DOHH2 (cell line): ENCODE measurements at regions not wholly inside any gene's neighbourhood (a gene's known extent, or its start where the extent isn't known, plus 50 kb on each side); places are given as distances from the start of the nearest gene placed in this dataset.

Experiments used
- H3F3A ChIP-seq: fragments of 200-600 bp; sonication (generic), shearing (Covaris generic); 2 replicates; pipeline ENCODE4 v1.6.0; 2016; ENCODE audit warnings: antibody characterized with exemption, mild to moderate bottlenecking; ENCODE audit not compliant: control insufficient read depth, insufficient read depth
- H3K27ac ChIP-seq: fragments of 200-600 bp; sonication (generic); 2 replicates; pipeline ENCODE4 v1.5.1; 2014; ENCODE audit warnings: low read depth, mild to moderate bottlenecking, low read length, moderate library complexity
- H3K27me3 ChIP-seq: fragments of 200-600 bp; sonication (generic); 2 replicates; pipeline ENCODE4 v1.6.1; 2014; ENCODE audit warnings: mild to moderate bottlenecking, low read length, mixed read lengths; ENCODE audit not compliant: control insufficient read depth
- H3K36me3 ChIP-seq: fragments of 200-600 bp; sonication (generic); 2 replicates; pipeline ENCODE4 v1.6.1; 2014; ENCODE audit warnings: mild to moderate bottlenecking, low read length, moderate library complexity, mixed read lengths; ENCODE audit not compliant: control insufficient read depth
- H3K4me1 ChIP-seq: fragments of 200-600 bp; sonication (generic); 2 replicates; pipeline ENCODE4 v1.6.1; 2014; ENCODE audit warnings: mild to moderate bottlenecking, low read length, mixed read lengths; ENCODE audit not compliant: control insufficient read depth
- H3K4me2 ChIP-seq: fragments of 200-600 bp; sonication (generic); 2 replicates; pipeline ENCODE4 v1.6.0; 2014; ENCODE audit warnings: mild to moderate bottlenecking, low read length, moderate library complexity
- H3K4me3 ChIP-seq: fragments of 200-600 bp; sonication (generic); 2 replicates; pipeline ENCODE4 v1.5.1; 2014; ENCODE audit warnings: mild to moderate bottlenecking, low read length, mixed read lengths
- H3K79me2 ChIP-seq: fragments of 200-600 bp; sonication (generic); 2 replicates; pipeline ENCODE4 v1.6.1; 2014; ENCODE audit warnings: mild to moderate bottlenecking, low read length, mixed read lengths; ENCODE audit not compliant: control insufficient read depth
- H3K9me2 ChIP-seq: fragments of 200-600 bp; sonication (generic); replicated peaks from 2 replicates; pipeline ENCODE4 v1.6.1; 2014; ENCODE audit warnings: mild to moderate bottlenecking, low read length, mixed read lengths; ENCODE audit not compliant: control insufficient read depth
- H3K9me3 ChIP-seq: fragments of 200-600 bp; sonication (generic); 2 replicates; pipeline ENCODE4 v1.6.1; 2014; ENCODE audit warnings: antibody characterized with exemption, low read length, mixed read lengths; ENCODE audit not compliant: control insufficient read depth, insufficient read depth
- H4K20me1 ChIP-seq: fragments of 200-600 bp; sonication (generic); 2 replicates; pipeline ENCODE4 v1.6.0; 2014; ENCODE audit warnings: low read depth, mild to moderate bottlenecking, antibody characterized with exemption, low read length, moderate library complexity; ENCODE audit not compliant: control insufficient read depth, insufficient read depth
- EZH2phosphoT487 ChIP-seq: fragments of 200-600 bp; sonication (generic); IDR thresholded peaks from 2 replicates; pipeline ENCODE4 v1.6.1; 2017; ENCODE audit warnings: borderline replicate concordance, mild to moderate bottlenecking, antibody characterized with exemption, low read length, moderate library complexity, mixed read lengths
- TF ChIP-seq, protein P1 (sequence below): fragments of 200-600 bp; sonication (generic); IDR thresholded peaks from one replicate; pipeline ENCODE4 v1.5.1; 2014; ENCODE audit warnings: antibody characterized with exemption, mild to moderate bottlenecking, low read depth, low read length; ENCODE audit not compliant: poor library complexity, severe bottlenecking

DNA sequence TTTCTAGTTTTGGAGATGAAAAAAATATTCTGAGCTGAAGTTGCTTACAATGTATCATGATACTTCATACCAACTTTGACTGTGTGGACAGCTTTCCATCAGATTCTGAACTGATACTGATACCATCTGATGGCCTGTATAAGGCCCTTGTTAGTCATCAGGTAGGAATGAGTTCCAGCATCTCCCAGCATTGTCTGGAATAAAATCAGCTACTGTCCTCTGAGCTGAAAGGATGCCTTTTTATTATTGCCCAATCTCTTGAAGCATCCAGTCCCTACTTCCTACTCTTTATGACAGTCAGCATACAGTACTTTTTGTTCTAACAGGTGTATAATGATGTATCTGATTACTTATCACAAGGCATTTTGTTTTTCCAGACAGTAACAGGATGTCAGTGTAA, 70.6 kb upstream of the EYA4 start:
- no peaks in the 10 kb centered on the region for H4K20me1 ChIP-seq
- no peaks in the 10 kb centered on the region for H3K36me3 ChIP-seq
- no peaks in the 10 kb centered on the region for H3F3A ChIP-seq
- no peak overlapping the region for H3K4me2 ChIP-seq
- no peak overlapping the region for H3K27ac ChIP-seq
- no peak overlapping the region for H3K4me3 ChIP-seq
- no peaks in the 10 kb centered on the region for H3K79me2 ChIP-seq
- H3K9me2 ChIP-seq, result no peaks in the 10 kb centered on the region; the same call in 1 of the 2 replicates
- H3K4me1 ChIP-seq, result no peaks in the 10 kb centered on the region
- H3K9me3 ChIP-seq, result peaks cover 7% of the 10 kb centered on the region; the same call in 1 of the 2 replicates
- TF ChIP-seq EZH2phosphoT487, result no peak
- TF ChIP-seq, protein P1, sequence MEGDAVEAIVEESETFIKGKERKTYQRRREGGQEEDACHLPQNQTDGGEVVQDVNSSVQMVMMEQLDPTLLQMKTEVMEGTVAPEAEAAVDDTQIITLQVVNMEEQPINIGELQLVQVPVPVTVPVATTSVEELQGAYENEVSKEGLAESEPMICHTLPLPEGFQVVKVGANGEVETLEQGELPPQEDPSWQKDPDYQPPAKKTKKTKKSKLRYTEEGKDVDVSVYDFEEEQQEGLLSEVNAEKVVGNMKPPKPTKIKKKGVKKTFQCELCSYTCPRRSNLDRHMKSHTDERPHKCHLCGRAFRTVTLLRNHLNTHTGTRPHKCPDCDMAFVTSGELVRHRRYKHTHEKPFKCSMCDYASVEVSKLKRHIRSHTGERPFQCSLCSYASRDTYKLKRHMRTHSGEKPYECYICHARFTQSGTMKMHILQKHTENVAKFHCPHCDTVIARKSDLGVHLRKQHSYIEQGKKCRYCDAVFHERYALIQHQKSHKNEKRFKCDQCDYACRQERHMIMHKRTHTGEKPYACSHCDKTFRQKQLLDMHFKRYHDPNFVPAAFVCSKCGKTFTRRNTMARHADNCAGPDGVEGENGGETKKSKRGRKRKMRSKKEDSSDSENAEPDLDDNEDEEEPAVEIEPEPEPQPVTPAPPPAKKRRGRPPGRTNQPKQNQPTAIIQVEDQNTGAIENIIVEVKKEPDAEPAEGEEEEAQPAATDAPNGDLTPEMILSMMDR, result no peak
- no peaks in the 10 kb centered on the region for H3K27me3 ChIP-seq

DNA sequence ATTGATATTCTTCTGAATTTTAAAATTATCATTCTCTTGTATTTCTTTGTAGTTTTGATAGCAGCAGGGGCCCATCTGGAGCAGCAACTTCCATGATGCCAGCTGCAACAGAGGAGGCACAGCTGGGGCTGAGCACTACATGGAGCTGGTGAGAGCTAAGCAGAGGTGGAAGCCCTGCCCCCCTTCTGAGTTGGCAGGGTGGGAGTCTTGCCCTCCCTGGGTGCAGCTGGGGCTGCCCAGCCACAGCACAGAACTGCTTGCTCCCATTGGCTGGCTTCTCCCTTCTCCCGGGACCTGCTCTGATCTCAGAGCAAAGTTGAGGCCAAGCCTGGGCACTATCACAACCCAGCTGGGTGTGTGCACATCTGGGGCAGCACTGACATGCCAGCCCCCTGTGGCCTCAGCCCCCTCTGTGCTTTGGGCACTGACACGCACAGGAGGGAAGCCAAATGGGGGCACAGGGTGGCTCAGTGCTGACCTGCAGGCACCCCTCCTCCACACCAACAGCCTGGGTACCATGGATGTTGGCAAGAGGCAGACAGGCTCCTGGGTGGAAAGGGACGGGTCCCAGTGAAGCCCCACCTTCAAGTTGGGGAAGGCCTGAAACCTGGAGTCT, 69.1 kb upstream of the EYA4 start:
- no peak overlapping the region for H3K4me3 ChIP-seq
- no peaks in the 10 kb centered on the region for H3K27me3 ChIP-seq
- no peaks in the 10 kb centered on the region for H4K20me1 ChIP-seq
- H3K4me1 ChIP-seq, result no peaks in the 10 kb centered on the region
- H3K27ac ChIP-seq, result no peak overlapping the region
- H3K36me3 ChIP-seq, result no peaks in the 10 kb centered on the region
- H3F3A ChIP-seq, result no peaks in the 10 kb centered on the region
- H3K9me2 ChIP-seq, result no peaks in the 10 kb centered on the region; the same call in 1 of the 2 replicates
- H3K4me2 ChIP-seq, result no peak overlapping the region
- TF ChIP-seq EZH2phosphoT487, result no peak
- TF ChIP-seq, protein P1, result no peak
- H3K79me2 ChIP-seq, result no peaks in the 10 kb centered on the region
- peaks cover 7% of the 10 kb centered on the region; the same call in 1 of the 2 replicates for H3K9me3 ChIP-seq

DNA sequence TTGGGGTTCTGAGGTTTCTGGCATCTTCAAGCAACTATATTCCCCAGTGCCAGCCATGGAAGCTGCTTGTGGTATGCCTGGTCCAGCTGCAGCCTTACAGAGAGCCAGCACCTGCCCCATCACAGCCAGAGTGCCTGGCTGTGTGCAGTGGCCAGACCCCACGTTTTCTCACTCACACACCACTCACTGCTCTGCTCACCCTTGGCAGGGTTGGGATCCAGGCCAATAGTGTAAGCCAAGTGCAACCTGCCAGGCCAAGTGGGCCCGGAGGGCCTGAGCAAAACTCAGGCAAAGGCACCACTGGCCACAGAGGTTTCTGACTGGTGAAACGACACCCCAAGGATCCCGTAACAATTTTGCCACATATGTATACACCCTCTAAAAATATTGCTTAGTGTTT, 67.9 kb upstream of the EYA4 start:
- Histone ChIP-seq H3K4me2 (no peak overlapping the region), H3F3A (no peaks in the 10 kb centered on the region), H3K4me1 (no peaks in the 10 kb centered on the region), H3K79me2 (no peaks in the 10 kb centered on the region), H3K4me3 (no peak overlapping the region), H3K27ac (no peak overlapping the region), H3K27me3 (no peaks in the 10 kb centered on the region), H3K9me3 (peaks cover 7% of the 10 kb centered on the region; the same call in 1 of the 2 replicates), H3K36me3 (no peaks in the 10 kb centered on the region), H4K20me1 (no peaks in the 10 kb centered on the region), H3K9me2 (no peaks in the 10 kb centered on the region; the same call in 1 of the 2 replicates)
- TF ChIP-seq, protein P1, result no peak
- no peak for TF ChIP-seq EZH2phosphoT487
